Smooth muscle cell of the brain vasculature (primary cell): ENCODE measurements at regions not wholly inside any gene's neighbourhood (a gene's known extent, or its start where the extent isn't known, plus 50 kb on each side); places are given as distances from the start of the nearest gene placed in this dataset.
"Not testable (repeated sequence)": the region's sequence is repeated elsewhere in the genome, so short reads cannot be mapped to it uniquely, and the experiment has no call there.

Experiments used
- DNase-seq: peaks from one replicate; pipeline ENCODE4 v3.0.0-alpha.2; 2012; ENCODE audit warnings: low read depth, low spot score

DNA sequence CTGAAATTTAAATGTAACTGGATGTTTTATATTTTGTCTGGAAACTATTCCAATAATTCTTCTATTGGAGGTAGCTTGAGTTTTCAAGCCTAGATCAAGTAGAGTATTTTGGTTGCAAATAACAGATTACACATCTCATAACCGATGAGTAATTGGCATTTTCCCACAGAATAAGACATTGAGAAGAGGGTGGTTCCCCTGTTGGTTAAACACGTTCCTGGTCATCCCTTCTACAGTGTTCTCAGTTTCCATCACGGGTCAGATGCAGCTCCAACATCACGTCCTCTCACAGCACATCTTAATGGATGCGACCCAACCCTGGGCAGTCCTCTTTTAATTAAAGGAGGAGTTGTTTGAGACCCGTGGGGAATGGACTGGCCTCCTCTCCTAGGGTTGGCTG, 149.0 kb upstream of the ZNF516 start:
- DNase-seq, result no peak

DNA sequence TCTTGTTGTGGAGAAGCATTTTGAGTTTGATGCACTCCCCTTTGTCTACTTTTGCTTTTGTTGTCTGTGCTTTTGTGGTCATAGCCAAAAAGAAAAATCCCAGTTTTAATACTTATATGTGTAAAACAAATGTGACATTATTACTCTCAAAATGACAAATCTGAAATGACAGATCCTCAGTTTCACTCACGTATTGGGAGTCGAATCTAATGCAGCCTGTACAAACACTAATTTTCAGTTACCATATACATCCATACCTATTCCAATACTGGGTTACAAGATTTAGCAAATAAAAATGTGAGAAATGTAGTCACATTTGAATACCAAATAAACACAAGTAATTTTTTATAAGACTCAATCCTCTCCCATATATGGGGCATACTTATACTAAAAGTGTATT, 148.2 kb upstream of the ZNF516 start:
- no peak for DNase-seq

DNA sequence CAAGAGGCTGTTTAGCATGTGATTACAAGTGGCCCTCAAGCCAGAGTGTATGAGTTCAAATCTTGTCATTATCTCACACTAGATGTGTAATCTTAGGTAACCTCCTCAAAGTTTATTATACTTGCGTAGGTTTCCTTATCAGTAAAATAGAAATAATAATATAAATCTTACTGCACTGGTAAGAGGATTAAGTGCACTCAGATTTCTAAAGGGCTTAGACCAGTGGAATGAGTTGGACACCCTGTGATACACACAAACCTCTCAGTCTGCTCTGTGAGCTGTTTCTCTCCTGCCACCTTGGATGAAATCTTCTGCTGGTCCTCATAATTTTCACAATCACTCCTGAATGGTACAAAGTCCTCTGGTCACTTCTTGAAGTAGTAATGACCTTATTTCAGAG, 145.4 kb upstream of the ZNF516 start:
- DNase-seq, result no peak

DNA sequence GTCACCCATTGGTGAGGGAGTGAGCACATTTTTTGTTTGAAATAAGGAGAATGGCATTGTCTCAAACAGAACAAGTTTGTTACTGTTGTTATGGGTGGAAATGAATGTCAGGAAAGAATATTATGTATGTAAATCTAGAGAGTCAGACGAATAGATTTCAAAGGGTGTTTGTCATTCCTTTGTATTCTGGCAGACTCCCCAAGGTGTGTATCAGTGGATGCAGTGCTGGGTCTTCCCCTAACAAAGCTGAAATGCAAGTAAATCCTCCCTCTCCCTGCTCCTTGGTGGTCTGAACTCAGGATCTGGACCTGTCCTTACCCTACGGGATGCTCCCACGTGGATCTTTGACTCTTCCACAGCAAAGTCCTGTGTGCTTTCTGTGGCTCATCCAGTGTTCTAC, 139.5 kb upstream of the ZNF516 start:
- DNase-seq, result no peak

DNA sequence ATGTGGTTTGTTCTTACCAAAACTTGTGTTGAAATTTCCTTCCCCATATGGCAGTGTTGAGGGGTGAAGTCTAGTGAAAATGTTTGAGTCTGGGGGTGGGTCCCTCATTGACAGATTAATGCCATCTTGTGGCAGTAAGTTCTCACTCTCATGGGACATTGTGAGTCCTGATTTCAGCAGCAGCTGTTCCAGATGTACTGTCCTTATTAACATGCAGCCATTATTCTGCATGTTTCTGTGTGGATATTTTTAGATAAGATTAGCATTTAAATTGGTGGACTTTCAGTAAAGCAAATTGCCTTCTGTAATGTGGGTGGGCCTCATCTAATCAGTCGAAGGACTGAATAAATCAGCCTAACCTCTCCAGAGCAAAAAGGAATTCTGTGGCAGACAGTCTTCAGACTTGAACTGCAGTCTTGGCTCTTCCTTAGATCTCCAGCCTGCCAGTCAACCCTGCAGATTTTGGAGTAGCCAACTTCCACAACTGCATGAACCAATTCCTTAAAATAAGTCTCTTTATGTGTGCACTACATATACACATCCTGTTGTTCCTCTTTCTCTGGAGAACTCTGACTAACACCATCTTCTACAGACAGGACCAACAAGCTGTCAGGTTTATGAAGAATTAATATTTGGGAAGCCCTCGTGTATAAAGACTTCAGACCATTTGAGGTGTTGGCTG, 138.7 kb upstream of the ZNF516 start:
- no peak for DNase-seq

DNA sequence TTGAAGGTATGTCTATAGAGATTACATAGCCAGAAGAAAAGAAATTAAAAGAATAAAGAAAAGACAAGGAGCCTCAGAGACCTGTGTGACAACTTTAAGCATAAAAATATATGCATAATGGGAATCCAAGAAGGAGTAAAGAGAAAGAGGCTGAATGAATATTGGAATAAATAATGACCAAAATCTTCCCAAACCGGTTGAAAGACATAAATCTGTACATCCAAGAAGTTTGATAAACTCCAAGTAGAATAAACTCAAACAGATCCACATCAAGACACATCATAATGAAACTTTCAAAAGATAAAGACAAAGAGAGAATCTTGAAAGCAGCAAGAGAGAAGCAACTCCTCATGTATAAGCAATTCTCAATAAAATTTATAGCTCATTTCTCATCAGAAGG, 132.4 kb upstream of the ZNF516 start:
- DNase-seq, result no peak

DNA sequence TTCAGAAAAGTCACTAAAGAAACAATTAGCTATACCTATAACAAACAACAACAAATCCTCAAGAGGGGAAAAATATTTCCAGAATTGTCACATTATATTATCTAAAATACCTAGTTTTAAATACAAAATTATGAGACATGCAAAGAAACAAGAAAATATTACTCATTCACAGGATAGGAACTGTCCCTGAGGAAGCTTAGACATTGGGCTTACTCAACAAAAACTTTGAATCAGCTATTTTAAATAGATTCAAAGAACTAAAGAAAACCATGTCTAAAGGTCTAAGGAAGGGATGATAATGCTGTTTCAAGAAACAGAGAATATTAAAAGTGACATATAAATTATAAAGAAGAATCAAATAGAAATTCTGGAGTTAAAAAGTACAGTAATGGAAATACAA, 131.9 kb upstream of the ZNF516 start:
- DNase-seq, result no peak

DNA sequence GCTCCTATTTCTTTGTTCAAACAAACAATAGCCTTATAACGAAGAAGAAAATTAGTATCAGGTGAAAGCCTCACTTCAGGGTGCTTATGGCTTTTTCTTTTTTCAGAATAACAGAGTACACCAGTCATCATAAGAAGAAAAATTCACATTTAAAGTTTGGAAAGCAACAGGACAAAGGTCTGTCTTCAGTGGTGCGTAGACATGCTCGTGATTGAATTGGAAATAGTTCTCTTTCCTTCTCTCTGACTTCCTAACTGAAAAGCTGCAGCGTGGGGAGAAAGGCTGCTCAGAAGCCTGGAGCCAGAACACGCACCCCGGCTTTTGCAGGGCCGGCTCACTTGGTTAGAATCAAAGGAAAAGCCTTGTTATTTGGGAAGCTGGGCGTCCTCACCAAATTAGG, 127.6 kb upstream of the ZNF516 start:
- no peak for DNase-seq

DNA sequence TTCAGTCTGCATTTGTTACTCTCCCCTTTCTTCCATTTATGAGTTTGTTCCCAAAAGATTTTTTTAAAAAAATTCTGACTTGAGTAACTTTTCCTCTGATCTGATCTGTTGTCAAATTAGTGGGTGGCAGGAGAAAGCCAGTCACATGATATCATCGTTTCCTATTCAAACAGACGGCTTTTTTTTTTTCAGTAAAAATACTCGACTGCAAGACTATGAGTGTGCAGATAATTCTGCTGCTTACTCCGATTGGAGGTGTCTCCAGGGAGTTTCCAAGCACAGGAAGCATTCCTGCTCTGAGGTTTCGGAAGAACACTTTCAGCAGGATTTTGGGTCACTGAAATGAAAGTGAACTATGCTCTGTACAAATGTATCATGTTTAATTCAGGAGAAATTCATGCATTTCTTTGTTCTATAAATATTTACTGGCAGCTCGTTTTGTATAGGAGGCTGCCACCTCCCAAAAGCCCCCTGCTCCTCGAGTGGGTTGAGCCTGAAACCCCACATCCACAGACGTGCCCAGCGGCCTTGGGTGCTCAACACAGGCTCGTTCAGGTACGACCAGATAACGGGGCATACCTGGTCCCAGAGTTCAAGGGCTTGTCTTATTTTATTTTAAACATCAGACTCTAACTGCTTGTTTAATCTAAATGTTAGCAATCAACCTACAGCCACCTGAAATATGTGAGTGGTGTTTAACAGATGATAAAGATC, 126.9 kb upstream of the ZNF516 start:
- DNase-seq, result no peak

DNA sequence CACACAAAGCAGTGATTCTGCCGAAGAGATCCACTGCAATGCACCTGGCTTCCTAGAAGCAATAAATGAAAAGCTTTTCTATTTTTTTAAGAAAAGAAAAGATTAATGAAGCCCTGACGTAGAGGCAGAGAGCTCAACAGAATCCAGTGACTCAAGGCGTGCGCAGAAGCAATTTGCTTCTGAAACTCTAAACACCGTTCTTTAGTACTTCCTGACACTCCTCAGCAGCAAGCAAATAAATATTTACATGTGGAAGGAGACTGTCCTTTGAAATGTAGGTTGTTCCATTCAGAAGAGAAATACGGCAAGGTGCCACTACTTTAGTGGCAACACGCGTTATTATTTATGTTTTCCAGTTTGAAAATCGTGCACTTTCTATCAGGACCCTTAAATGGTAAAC, 126.2 kb upstream of the ZNF516 start:
- no peak for DNase-seq

DNA sequence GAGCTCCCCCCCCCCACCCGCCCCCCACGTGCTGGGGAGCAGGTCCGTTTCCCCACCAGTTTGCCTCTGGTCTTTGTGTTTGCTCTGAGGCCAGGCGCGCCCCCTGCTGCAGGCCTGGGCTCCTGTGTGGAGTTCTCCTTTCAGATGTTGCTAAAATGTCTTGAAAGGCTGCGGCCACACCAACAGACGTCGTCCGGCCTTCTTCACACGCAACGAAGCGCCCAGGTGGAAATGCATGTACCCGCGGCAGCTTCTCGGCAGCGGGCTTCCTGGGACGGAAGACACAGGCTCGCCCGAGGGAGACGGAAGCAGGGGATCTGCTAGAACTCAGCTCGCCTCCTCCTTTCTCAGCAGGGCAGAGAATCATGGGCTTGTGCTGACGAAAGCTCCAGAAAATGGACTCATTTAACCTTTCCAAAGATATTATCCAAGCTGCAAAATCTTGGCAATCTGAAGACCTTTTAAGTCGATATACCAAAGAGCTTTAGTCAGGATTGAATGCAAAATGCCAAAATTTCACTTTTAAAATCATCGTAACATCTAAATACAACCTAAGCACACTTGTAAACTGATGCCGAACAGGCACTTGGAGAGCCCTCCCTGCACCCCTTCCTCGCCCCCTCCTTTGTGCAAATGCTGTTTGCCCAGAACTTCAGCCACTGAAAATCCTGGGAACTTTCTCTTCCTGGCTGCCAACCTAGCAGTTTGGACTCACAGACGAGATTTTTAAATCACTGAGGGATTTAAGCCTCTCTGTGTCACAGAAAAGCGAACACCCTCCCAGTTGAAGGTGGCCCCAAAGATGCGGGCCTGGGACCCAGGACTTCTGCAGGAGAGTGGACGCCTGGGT, 125.5 kb upstream of the ZNF516 start:
- DNase-seq, result no peak

DNA sequence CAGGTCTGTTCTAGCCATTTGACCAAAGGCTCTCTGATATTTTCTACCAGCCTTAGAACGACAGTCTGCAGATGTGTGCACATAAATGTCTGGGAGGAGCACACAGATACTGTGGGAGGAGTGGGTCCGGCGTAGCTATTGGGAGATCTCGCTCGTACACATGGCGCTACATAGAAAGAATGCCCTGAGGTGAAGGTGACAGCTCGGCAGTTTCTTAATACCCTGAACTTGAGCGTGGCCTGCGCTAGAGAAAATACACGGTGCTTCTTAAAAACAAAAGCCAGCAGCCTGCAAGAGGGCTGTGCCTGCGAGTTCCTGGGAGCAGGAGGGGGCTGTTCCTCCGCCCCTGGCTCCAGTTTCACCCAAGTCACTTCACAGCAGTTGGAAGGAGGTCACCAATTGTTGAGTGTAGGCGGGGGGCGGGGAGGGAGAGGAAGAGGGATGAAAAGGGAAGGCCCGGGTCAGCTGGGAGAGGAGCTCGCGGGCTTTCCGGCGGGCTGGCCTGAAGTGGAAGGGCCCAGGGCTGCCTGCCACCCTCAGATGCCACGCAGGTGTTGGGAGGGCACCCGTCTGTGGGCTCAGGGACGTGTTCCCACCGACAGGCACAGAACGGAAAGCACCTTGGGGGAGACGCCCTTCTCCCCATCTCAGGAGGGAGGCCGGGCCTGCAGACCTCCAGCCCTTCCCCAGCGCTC, 124.7 kb upstream of the ZNF516 start:
- DNase-seq, result no peak

DNA sequence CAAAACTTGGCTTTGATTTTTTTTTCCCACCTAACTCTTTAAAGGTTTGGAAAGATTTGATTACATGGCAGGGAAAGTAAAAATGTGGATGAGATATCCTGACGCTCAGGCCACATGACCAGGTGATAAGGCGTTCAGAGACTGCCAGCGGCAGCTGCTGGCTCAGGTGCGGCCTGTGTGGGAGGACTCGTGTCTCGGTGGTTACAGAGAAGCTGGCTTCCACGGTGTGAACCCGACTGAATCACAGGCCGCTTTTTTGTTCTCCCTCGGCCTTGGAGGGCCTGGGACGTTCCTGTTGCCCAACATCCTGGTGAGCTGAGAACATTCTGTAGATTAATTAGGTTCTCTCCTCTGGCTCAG, 124.2 kb upstream of the ZNF516 start:
- no peak for DNase-seq

DNA sequence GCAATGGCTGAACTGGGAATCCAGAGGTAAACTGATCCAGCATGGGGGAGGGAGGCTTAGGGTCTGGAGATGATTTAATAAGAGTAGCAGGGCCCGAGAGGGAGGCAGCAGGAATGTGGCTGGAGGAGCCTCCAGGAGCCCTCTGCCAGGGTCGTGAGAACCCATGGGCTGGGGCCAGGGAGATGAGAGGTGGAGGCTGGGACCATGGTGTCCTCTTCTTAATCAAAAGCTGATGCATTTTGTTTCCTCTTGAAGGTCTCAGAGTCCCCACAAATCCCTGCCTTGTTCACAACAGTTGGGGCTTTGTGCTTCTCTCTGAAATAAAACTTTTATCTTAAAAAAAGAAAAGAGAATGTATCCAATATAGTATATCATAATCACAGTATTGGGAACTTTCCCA, 123.7 kb upstream of the ZNF516 start:
- DNase-seq, result no peak

DNA sequence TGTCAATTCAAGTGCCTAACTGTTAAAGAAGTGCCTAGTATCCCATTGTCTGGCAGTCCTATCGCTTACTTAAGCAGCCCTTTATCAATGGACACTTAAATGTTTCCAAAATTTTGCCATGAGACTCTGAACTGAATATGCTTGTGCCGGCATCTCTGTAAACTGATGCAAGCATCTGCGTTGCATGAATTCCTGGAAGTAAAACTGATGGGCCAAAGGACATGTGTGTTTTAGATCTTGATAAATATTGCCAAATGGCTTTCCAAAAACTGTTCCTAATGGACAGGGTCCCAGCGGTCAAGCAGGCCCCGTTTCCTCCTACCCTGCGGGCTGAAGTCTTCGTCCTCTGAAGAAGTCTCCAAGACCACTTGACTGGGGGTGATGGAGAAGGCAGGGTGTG, 121.3 kb upstream of the ZNF516 start:
- no peak for DNase-seq

DNA sequence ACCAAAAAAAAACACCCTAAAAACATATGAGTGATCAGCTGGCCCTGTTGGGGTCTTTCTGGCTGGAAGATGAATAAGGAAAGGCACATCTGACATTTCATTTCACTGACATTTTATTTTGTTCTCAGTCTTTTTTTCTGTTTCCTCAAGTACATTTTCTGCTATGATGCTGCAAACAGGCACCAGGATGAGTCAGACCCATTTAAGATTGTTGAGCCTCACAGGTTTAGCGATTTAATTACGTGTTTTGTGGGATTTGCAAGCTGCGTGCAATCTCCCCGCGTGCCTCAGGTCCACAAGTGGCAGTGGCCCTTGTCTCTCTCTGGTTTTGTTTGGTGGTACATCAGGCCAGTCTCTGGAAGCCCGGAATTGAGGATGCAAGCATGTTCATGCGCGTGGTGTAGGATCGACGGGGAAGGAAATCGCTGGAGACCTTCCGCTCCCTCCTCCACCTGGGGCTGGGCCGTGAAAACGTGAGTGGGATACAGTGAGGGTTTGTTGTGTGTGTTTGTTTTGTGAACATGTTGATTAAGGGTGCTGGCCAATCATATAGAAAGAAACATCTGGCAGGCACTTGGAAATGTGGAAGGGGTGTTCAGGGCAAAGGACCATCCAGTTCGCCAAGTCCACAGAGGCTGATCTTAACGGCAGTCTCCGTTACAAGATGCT, 120.2 kb upstream of the ZNF516 start:
- DNase-seq, result no peak

DNA sequence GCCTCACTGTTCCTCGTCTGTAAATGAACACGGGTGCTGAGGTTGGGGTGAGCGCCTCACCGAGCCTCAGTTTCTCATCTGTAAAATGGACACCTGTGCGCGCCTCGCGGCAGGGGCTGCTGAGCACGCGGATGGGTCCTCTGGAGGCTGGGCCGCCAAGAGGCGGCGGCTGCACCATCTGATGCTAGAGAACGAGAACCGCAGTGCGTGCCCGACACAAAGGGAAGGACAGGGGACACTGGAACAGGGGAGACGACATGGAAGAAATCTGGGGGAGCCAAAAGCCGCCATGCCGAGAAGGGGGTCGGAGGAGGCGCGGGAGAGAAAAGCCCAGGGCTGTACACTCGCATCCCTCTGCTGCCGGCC, 118.7 kb upstream of the ZNF516 start:
- DNase-seq, result no peak

DNA sequence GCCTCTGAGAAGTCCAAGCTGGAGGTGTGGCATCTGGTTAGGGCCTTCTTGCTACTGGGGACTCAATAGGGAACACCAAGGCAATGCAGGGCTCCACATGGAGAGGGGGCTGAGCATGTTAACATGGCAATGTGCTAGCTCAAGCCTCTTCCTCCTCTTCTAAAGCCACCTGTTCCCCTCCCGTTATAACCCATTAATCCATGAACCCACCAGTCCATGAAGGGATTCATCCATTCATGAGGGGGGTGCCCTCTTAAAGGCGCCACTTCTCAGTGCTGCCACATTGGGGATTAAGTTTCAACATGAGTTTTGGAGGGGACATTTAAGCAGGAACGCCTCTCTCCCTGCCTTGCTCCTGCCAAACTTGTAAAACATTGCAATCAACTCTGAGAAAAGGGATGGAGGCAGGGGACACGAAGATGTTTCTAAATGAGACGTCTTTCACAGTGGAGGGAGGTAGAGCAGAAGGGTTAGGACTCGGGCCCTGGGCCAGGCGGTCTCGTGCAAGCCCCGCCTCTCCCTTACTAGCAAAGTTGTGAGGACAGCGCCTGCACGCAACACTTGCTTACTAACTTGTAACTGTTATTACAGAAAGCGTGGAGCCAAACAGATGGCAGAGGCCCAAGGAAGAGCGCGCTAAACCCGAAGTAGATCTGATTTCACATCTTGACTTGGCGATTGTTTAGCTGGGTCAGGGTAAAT, 118.2 kb upstream of the ZNF516 start:
- no peak for DNase-seq

DNA sequence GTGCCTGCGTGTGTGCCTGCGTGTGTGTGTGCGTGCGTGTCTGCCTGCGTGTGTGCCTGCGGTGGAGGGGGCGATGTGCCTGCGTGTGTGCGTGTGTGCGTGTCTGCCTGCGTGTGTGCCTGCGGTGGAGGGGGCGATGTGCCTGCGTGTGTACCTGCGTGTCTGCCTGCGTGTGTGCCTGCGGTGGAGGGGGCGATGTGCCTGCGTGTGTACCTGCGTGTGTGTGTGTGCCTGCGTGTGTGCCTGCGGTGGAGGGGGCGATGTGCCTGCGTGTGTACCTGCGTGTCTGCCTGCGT, 116.7 kb upstream of the ZNF516 start:
- DNase-seq, result not testable (repeated sequence)

DNA sequence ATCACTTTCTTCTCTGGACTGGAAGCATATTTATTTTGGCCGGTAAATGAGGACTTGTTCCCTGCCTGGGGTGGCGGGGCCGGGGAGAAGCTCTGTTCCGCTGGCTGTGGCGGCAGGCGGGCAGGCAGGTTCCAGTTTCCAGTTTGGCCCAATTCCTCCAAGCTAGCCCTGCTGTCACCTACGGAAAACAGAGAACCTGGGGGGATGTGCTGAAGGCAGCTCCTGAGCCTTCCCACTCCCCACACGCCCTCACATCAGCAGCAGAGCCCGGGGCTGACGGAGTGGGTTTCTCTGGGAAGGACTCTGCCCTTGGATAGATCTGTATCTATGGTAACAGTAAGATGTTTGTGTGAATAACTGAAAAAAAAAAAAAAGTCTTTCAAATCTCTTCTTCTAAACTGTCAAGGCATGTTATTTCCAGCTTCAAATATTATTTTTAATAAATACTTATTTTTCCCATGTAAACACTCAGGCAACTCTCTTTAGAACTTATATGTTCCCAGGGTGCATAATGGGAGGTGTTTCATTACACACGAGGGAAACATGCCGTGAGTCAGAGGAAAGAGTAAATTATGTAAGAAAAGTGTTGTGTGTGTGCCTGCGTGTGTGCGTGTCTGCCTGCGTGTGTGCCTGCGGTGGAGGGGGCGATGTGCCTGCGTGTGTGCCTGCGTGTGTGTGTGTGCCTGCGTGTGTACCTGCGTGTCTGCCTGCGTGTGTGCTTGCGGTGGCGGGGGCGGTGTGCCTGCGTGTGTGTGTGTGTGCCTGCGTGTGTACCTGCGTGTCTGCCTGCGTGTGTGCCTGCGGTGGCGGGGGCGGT, 116.1 kb upstream of the ZNF516 start:
- DNase-seq, result no peak
